ENCODE measurements at regions not wholly inside any gene's neighbourhood (a gene's known extent, or its start where the extent isn't known, plus 50 kb on each side); places are given as distances from the start of the nearest gene placed in this dataset.
"Not testable (repeated sequence)": the region's sequence is repeated elsewhere in the genome, so short reads cannot be mapped to it uniquely, and the experiment has no call there.

- H3K4me3 ChIP-seq, result no peak overlapping the region
- no peak for DNase-seq
- H3K27ac ChIP-seq, result no peak overlapping the region
- intact Hi-C loops (cut with DNase I; ENCODE audit: low total_unique reads), result no loop called here
- WGBS, 2 donors, result 80 to 81% methylated on average over 7 to 9 of the region's 9 CpGs
- no peaks in the 10 kb centered on the region for H3K4me1 ChIP-seq
- TF ChIP-seq POLR2A (IDR thresholded peaks at IDR 0.05), result no peak
- no peak for TF ChIP-seq CTCF (IDR thresholded peaks at IDR 0.05)
- H3K36me3 ChIP-seq (ENCODE audit: low read depth, missing control alignments), result no peaks in the 10 kb centered on the region
- H3K9me3 ChIP-seq, result no peaks in the 10 kb centered on the region
- no peaks in the 10 kb centered on the region for H3K27me3 ChIP-seq
Measured at GRCh38 chr5:144048259-144048856, 122.1 kb downstream of the YIPF5 start.

GRCh38 chr5:144055391-144055790 lies 115.1 kb downstream of the YIPF5 start:
- H3K36me3 ChIP-seq (ENCODE audit: low read depth, missing control alignments); H3K27ac ChIP-seq; H3K9me3 ChIP-seq; H3K4me1 ChIP-seq; H3K27me3 ChIP-seq; DNase-seq; H3K4me3 ChIP-seq; intact Hi-C loops (cut with DNase I; ENCODE audit: low total_unique reads): not testable (repeated sequence)
- 95 to 96% methylated on average over 6 of the region's 6 CpGs for WGBS, 2 donors

- H3K27me3 ChIP-seq; DNase-seq; H3K9me3 ChIP-seq; intact Hi-C loops (cut with DNase I; ENCODE audit: low total_unique reads); H3K36me3 ChIP-seq (ENCODE audit: low read depth, missing control alignments); H3K27ac ChIP-seq; H3K4me3 ChIP-seq; H3K4me1 ChIP-seq: not testable (repeated sequence)
- WGBS, 2 donors, result 83 to 94% methylated on average over 2 of the region's 2 CpGs
Measured at GRCh38 chr5:144060091-144060490, 110.4 kb downstream of the YIPF5 start.

GRCh38 chr5:144060598-144060997 lies 109.9 kb downstream of the YIPF5 start:
- WGBS, 2 donors, result 90 to 100% methylated on average over 2 of the region's 2 CpGs
- H3K9me3 ChIP-seq, result no peaks in the 10 kb centered on the region
- H3K27me3 ChIP-seq, result no peaks in the 10 kb centered on the region
- no peaks in the 10 kb centered on the region for H3K4me1 ChIP-seq
- H3K27ac ChIP-seq, result no peak overlapping the region
- no peak overlapping the region for H3K4me3 ChIP-seq
- no peak for TF ChIP-seq CTCF (IDR thresholded peaks at IDR 0.05)
- no peak for TF ChIP-seq POLR2A (IDR thresholded peaks at IDR 0.05)
- intact Hi-C loops (cut with DNase I; ENCODE audit: low total_unique reads), result no loop called here
- no peak for DNase-seq
- H3K36me3 ChIP-seq (ENCODE audit: low read depth, missing control alignments), result no peaks in the 10 kb centered on the region

GRCh38 chr5:144065786-144066185 lies 104.7 kb downstream of the YIPF5 start:
- TF ChIP-seq CTCF (IDR thresholded peaks at IDR 0.05) (no peak), POLR2A (IDR thresholded peaks at IDR 0.05) (no peak)
- intact Hi-C loops (cut with DNase I; ENCODE audit: low total_unique reads), result no loop called here
- H3K4me1 ChIP-seq, result no peaks in the 10 kb centered on the region
- no peak for DNase-seq
- H3K9me3 ChIP-seq, result no peaks in the 10 kb centered on the region
- WGBS, 2 donors, result 86 to 93% methylated on average over 2 of the region's 2 CpGs
- no peak overlapping the region for H3K27ac ChIP-seq
- no peak overlapping the region for H3K4me3 ChIP-seq
- no peaks in the 10 kb centered on the region for H3K36me3 ChIP-seq (ENCODE audit: low read depth, missing control alignments)
- H3K27me3 ChIP-seq, result no peaks in the 10 kb centered on the region

DNA sequence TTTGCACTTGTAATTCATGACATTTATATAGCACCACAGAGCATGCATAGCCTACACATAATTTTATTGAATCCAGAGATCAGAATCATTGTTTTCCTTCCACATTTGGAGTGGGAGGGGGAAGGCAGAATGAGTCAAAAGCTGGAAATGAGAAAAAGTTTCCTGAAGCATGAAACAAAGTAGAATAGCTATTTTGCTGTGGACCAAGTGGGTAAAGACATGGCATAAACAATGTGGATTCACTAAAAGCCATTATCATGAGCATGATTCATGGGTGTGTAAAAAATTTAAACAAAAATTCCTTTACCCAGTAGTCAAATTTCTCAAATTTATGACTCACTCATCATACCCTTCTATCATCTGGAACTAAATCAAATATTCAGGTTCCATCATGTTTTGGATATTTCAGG lies 97.9 kb downstream of the YIPF5 start:
- Histone ChIP-seq H3K9me3 (no peaks in the 10 kb centered on the region), H3K4me1 (no peaks in the 10 kb centered on the region), H3K27me3 (no peaks in the 10 kb centered on the region), H3K27ac (no peak overlapping the region), H3K36me3 (ENCODE audit: low read depth, missing control alignments) (no peaks in the 10 kb centered on the region), H3K4me3 (no peak overlapping the region)
- TF ChIP-seq POLR2A (IDR thresholded peaks at IDR 0.05) (no peak), CTCF (IDR thresholded peaks at IDR 0.05) (no peak)
- DNase-seq, result no peak
- intact Hi-C loops (cut with DNase I; ENCODE audit: low total_unique reads), result no loop called here

Data from testis (tissue), 2 donors.